CD4-positive, alpha-beta T cell (primary cell): ENCODE measurements at regions not wholly inside any gene's neighbourhood (a gene's known extent, or its start where the extent isn't known, plus 50 kb on each side); places are given as distances from the start of the nearest gene placed in this dataset.

ENCODE experiments used
- ATAC-seq: fragments of 200-7000 bp; cut with Tn5 transposase; one replicate; pipeline ENCODE4 v1.10.0; 2022; ENCODE audit warnings: mild to moderate bottlenecking; ENCODE audit not compliant: poor library complexity
- CTCF ChIA-PET: fragments of 350-600 bp; sonication (Branson Sonifier 250); formaldehyde crosslinking; loops from one replicate; lab custom pipeline; 2021; ENCODE audit warnings: antibody characterized with exemption, inconsistent platforms; lab: Charles Lee
- POLR2A ChIA-PET: fragments of 350-600 bp; sonication (Branson Sonifier 250); formaldehyde crosslinking; loops from one replicate; lab custom pipeline; 2021; ENCODE audit warnings: antibody characterized with exemption, inconsistent platforms; lab: Charles Lee
- DNase-seq, 14 experiments: peaks; one replicate each; pipeline ENCODE4 v3.0.0-alpha.2; 2013 to 2020; ENCODE audit warnings: mixed read lengths in 2 of 14
- H3K27ac ChIP-seq, 2 donors: one replicate each; pipeline versions ENCODE4 v1.5.1 to v1.7.0; 2013; ENCODE audit warnings: low read length in 2 of 2, low read depth in 1 of 2, mild to moderate bottlenecking in 1 of 2
- H3K27me3 ChIP-seq, 2 experiments: 1 replicate in 1 of 2; 2 replicates in 1 of 2; pipeline versions ENCODE4 v1.6.1 to v1.7.0; 2013; ENCODE audit warnings: low read length in 2 of 2, control low read depth in 1 of 2, mild to moderate bottlenecking in 1 of 2, moderate library complexity in 1 of 2; ENCODE audit not compliant: insufficient read depth in 2 of 2, control insufficient read depth in 1 of 2
- H3K36me3 ChIP-seq: one replicate; pipeline ENCODE4 v1.6.1; 2013; ENCODE audit warnings: low read length, control low read depth; ENCODE audit not compliant: insufficient read depth
- H3K4me1 ChIP-seq: one replicate; pipeline ENCODE4 v1.6.1; 2013; ENCODE audit warnings: low read length, control low read depth; ENCODE audit not compliant: insufficient read depth
- H3K4me3 ChIP-seq: one replicate; pipeline ENCODE4 v1.5.1; 2013; ENCODE audit warnings: mild to moderate bottlenecking, low read length, moderate library complexity
- H3K9me3 ChIP-seq, 2 experiments: 1 replicate in 1 of 2; 2 replicates in 1 of 2; pipeline versions ENCODE4 v1.6.1 to v1.7.0; 2013; ENCODE audit warnings: low read length in 2 of 2, mild to moderate bottlenecking in 2 of 2, control low read depth in 1 of 2, moderate library complexity in 1 of 2; ENCODE audit not compliant: control insufficient read depth in 1 of 2, insufficient read depth in 1 of 2
- H3K27ac Mint-ChIP-seq: one replicate; pipeline ENCODE4 v1.8.0; 2020; ENCODE audit warnings: mixed read lengths
- H3K27me3 Mint-ChIP-seq: one replicate; pipeline ENCODE4 v1.8.0; 2021; ENCODE audit warnings: mixed read lengths
- H3K36me3 Mint-ChIP-seq: one replicate; pipeline ENCODE4 v1.8.0; 2021; ENCODE audit warnings: low read depth, mixed read lengths
- H3K4me1 Mint-ChIP-seq: one replicate; pipeline ENCODE4 v1.8.0; 2021; ENCODE audit warnings: low read depth, mixed read lengths
- H3K4me3 Mint-ChIP-seq: one replicate; pipeline ENCODE4 v1.8.0; 2020; ENCODE audit warnings: mild to moderate bottlenecking, mixed read lengths
- H3K9me3 Mint-ChIP-seq: one replicate; pipeline ENCODE4 v1.8.0; 2020; ENCODE audit warnings: mixed read lengths
- intact Hi-C, 2 experiments: fragments of 100-400 bp; cut with DNase I in 1 of 2; cut with micrococcal nuclease in 1 of 2; formaldehyde crosslinking; loops; one replicate each; pipeline versions ENCODE4 v1.15.1 to v1.9.0; 2023 to 2025; cut with DNase I, micrococcal nuclease
- TF ChIP-seq, protein P1 (sequence below): fragments of 200-600 bp; IDR thresholded peaks from one replicate; pipeline ENCODE4 v1.8.0; 2022; ENCODE audit warnings: antibody characterized with exemption, mild to moderate bottlenecking

DNA sequence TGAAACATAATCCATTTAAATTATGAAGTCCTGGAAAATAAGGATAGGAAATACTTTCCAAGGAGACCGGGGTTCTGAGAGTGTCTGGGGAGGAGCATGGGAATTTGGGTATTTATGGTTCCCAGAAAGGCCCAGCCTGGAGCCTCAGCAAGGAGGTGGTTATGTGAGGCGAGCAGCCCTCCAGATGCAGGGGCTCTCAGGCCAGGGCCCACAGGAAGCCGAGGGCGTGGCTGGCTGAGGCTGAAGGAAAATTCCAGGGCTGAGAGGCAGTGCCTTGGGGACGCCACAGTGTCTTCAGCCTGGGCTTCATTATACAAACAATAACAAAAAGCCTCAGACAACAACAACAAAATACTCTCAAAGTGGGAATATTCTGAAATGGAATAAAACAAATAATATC is 86.9 kb upstream of the SERPINE2 start:
- no peak overlapping the region for H3K4me3 ChIP-seq
- DNase-seq = no peak
- intact Hi-C loops = no loop called here
- H3K27me3 ChIP-seq = no peaks in the 10 kb centered on the region
- no peak overlapping the region for H3K27ac ChIP-seq
- H3K36me3 Mint-ChIP-seq = no peaks in the 10 kb centered on the region
- POLR2A ChIA-PET = no interaction called here
- no peak overlapping the region for H3K27ac Mint-ChIP-seq
- TF ChIP-seq, protein P1, sequence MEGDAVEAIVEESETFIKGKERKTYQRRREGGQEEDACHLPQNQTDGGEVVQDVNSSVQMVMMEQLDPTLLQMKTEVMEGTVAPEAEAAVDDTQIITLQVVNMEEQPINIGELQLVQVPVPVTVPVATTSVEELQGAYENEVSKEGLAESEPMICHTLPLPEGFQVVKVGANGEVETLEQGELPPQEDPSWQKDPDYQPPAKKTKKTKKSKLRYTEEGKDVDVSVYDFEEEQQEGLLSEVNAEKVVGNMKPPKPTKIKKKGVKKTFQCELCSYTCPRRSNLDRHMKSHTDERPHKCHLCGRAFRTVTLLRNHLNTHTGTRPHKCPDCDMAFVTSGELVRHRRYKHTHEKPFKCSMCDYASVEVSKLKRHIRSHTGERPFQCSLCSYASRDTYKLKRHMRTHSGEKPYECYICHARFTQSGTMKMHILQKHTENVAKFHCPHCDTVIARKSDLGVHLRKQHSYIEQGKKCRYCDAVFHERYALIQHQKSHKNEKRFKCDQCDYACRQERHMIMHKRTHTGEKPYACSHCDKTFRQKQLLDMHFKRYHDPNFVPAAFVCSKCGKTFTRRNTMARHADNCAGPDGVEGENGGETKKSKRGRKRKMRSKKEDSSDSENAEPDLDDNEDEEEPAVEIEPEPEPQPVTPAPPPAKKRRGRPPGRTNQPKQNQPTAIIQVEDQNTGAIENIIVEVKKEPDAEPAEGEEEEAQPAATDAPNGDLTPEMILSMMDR = no peak
- ATAC-seq = no peak
- no peaks in the 10 kb centered on the region for H3K4me1 Mint-ChIP-seq
- no peaks in the 10 kb centered on the region for H3K36me3 ChIP-seq
- H3K9me3 Mint-ChIP-seq = peaks cover 6% of the 10 kb centered on the region
- CTCF ChIA-PET = no interaction called here
- H3K4me1 ChIP-seq = no peaks in the 10 kb centered on the region
- H3K9me3 ChIP-seq = peaks cover 0 to 3% of the 10 kb centered on the region in 2 experiments
- peaks cover 22% of the 10 kb centered on the region for H3K27me3 Mint-ChIP-seq
- no peak overlapping the region for H3K4me3 Mint-ChIP-seq

DNA sequence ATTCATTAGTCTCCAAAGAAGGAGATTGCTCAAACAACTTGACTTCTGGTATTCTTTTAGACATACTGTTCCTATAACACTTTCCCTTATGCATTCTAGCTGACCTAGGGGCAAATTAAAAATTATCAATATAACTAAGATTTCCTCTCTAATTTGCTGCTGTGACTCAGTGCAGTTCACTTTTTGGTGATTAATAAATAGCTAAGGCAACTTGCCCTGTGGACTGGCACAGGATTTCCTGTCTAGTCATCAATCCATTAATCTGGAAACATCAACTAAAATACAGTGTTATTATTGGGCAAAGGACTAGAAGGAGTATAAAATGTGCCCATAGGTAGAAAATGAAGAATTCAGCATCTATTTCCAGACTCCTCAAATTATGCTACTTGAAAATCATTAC is 83.5 kb upstream of the SERPINE2 start:
- TF ChIP-seq, protein P1 = no peak

DNA sequence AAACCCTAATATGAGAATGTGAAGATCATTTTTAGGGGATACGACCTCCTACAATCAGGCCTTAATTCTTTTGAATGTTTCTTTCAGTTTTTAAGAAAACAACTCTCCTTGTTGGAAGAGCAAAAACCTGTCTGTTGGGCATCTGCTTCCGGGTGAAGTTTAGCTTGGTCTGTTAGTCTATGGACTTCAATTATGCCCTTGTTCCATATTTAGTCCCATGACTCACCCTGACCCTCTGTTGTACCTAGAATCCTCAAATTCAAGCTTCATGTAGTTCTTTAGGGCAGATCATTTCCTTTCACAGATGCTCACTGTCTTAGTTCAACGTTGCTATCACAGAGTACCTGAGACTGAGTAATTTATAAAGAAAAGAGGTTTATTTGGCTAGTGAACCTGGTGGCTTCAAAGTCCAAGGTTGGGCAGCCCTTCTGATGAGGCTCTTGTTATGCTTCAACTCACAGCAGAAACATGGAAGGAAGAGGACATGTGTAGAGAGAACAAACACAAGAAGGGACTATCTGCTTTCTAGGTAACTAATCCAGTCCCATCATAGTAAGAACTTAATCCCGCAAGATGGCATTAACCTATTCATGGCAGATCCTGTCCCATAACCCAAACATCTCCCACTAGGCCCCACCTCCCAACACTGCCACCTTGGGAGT is 82.5 kb upstream of the SERPINE2 start:
- Histone ChIP-seq H3K9me3 (peaks cover 0 to 3% of the 10 kb centered on the region in 2 experiments), H3K27ac (no peak overlapping the region), H3K36me3 (no peaks in the 10 kb centered on the region), H3K4me3 (no peak overlapping the region), H3K4me1 (no peaks in the 10 kb centered on the region), H3K27me3 (no peaks in the 10 kb centered on the region)
- Mint-ChIP-seq H3K9me3 (peaks cover 18% of the 10 kb centered on the region), H3K4me3 (no peak overlapping the region), H3K36me3 (no peaks in the 10 kb centered on the region), H3K27me3 (peaks cover 10% of the 10 kb centered on the region), H3K27ac (no peak overlapping the region), H3K4me1 (no peaks in the 10 kb centered on the region)
- TF ChIP-seq, protein P1 = no peak
- DNase-seq (no peak), ATAC-seq (no peak)
- intact Hi-C loops = no loop called here
- POLR2A ChIA-PET = no interaction called here
- CTCF ChIA-PET = no interaction called here

More for the DNA sequence above, 83.5 kb upstream of the SERPINE2 start:
- Histone ChIP-seq H3K4me1 (no peaks in the 10 kb centered on the region), H3K36me3 (no peaks in the 10 kb centered on the region), H3K9me3 (peaks cover 0 to 3% of the 10 kb centered on the region in 2 experiments), H3K27ac (no peak overlapping the region), H3K27me3 (no peaks in the 10 kb centered on the region), H3K4me3 (no peak overlapping the region)
- Mint-ChIP-seq H3K9me3 (peaks cover 18% of the 10 kb centered on the region), H3K27me3 (peaks cover 6% of the 10 kb centered on the region), H3K4me1 (no peaks in the 10 kb centered on the region), H3K27ac (no peak overlapping the region), H3K4me3 (no peak overlapping the region), H3K36me3 (no peaks in the 10 kb centered on the region)
- intact Hi-C loops = no loop called here
- CTCF ChIA-PET = interaction anchor here (0.6 kb wide), 1 partner anchor 1691 kb away, joined by 3 read pairs; no protein-coding TSS in a partner anchor
- ATAC-seq (no peak), DNase-seq (no peak)
- POLR2A ChIA-PET = no interaction called here
